ENCODE measurements at regions not wholly inside any gene's neighbourhood (a gene's known extent, or its start where the extent isn't known, plus 50 kb on each side); places are given as distances from the start of the nearest gene placed in this dataset.
"Not testable (repeated sequence)": the region's sequence is repeated elsewhere in the genome, so short reads cannot be mapped to it uniquely, and the experiment has no call there.

DNA sequence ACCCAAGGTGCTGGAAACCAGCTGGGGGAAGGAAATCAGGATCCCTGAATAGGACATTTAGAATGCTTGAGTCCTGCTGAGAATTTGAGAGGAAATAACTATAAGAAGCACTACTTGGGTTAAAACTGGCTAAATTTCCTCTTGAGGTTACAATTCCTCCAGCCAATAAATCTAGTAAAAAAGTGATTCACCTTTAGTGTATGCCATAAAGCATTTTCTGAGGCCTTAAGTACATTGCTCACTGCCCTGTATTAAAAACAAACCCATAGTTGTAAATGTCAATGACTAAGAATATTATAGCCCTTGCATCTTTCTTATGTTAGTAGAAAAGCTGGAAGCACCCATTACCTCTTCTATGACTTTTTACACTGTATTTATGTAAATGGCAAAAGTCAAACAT, 634.7 kb upstream of the ARRDC3 start:
- no peaks in the 10 kb centered on the region for H3K36me3 ChIP-seq (ENCODE audit: control insufficient read depth, insufficient read depth, low read length)
- DNase-seq (ENCODE audit: low read depth), result peak; percentile 97
- POLR2A ChIA-PET, result interaction anchor here (1.2 kb wide), 1 partner anchor 15 kb away, joined by 4 read pairs; no protein-coding TSS in a partner anchor
- CTCF ChIA-PET, result no interaction called here
- TF ChIP-seq, protein P1, sequence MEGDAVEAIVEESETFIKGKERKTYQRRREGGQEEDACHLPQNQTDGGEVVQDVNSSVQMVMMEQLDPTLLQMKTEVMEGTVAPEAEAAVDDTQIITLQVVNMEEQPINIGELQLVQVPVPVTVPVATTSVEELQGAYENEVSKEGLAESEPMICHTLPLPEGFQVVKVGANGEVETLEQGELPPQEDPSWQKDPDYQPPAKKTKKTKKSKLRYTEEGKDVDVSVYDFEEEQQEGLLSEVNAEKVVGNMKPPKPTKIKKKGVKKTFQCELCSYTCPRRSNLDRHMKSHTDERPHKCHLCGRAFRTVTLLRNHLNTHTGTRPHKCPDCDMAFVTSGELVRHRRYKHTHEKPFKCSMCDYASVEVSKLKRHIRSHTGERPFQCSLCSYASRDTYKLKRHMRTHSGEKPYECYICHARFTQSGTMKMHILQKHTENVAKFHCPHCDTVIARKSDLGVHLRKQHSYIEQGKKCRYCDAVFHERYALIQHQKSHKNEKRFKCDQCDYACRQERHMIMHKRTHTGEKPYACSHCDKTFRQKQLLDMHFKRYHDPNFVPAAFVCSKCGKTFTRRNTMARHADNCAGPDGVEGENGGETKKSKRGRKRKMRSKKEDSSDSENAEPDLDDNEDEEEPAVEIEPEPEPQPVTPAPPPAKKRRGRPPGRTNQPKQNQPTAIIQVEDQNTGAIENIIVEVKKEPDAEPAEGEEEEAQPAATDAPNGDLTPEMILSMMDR (IDR thresholded peaks at IDR 0.05; ENCODE audit: insufficient read depth, low read depth, low read length), result no peak
- no peaks in the 10 kb centered on the region for H3K27me3 ChIP-seq (ENCODE audit: control insufficient read depth, insufficient read depth, low read length)
- no peak overlapping the region for H3K4me3 ChIP-seq (ENCODE audit: low read depth, low read length)

GRCh38 chr5:92011845-92012244, 628.7 kb upstream of the ARRDC3 start:
- DNase-seq (ENCODE audit: low read depth); H3K4me3 ChIP-seq (ENCODE audit: low read depth, low read length); H3K27me3 ChIP-seq (ENCODE audit: control insufficient read depth, insufficient read depth, low read length); H3K36me3 ChIP-seq (ENCODE audit: control insufficient read depth, insufficient read depth, low read length); POLR2A ChIA-PET: not testable (repeated sequence)
- CTCF ChIA-PET, result interaction anchor here (1.2 kb wide), 1 partner anchor 11 kb away, joined by 3 read pairs; no protein-coding TSS in a partner anchor

GRCh38 chr5:92003806-92004205, 620.7 kb upstream of the ARRDC3 start:
- Histone ChIP-seq H3K4me3 (ENCODE audit: low read depth, low read length) (no peak overlapping the region), H3K27me3 (ENCODE audit: control insufficient read depth, insufficient read depth, low read length) (no peaks in the 10 kb centered on the region), H3K36me3 (ENCODE audit: control insufficient read depth, insufficient read depth, low read length) (no peaks in the 10 kb centered on the region)
- no peak for DNase-seq (ENCODE audit: low read depth)
- POLR2A ChIA-PET, result no interaction called here
- TF ChIP-seq, protein P1 (IDR thresholded peaks at IDR 0.05; ENCODE audit: insufficient read depth, low read depth, low read length), result no peak
- CTCF ChIA-PET, result no interaction called here

DNA sequence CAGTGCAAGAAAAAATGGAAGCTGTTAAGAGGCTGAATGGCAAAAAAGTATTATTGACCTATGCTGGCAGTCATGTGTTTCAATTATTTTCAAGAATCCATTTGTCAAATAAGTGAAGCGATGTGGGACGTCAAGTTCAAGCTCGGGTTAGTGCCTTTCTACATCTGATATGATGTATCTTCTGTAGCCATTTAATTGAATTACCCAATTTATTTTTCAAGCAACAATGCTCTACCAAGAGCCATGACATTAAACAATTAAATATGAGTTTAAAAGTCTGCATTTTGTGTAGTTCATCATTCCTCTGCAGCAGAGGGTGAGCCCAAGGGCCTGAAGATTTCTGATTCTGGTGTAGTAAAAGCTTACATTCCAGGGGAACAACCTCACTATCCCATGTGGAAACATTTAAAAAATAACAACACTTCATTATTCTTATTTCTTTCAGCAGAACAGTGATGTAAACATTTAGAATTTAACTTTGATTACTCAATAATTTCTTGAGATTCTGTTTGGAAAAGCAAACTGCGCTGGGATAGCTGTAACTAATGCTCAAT, 619.7 kb upstream of the ARRDC3 start:
- peak; percentile 51 for DNase-seq (ENCODE audit: low read depth)
- H3K36me3 ChIP-seq (ENCODE audit: control insufficient read depth, insufficient read depth, low read length), result no peaks in the 10 kb centered on the region
- POLR2A ChIA-PET, result interaction anchor here (1.2 kb wide), 1 partner anchor 15 kb away, joined by 4 read pairs; no protein-coding TSS in a partner anchor

GRCh38 chr5:91998774-91999173, 615.7 kb upstream of the ARRDC3 start:
- TF ChIP-seq, protein P1 (IDR thresholded peaks at IDR 0.05; ENCODE audit: insufficient read depth, low read depth, low read length), result no peak
- H3K36me3 ChIP-seq (ENCODE audit: control insufficient read depth, insufficient read depth, low read length), result no peaks in the 10 kb centered on the region
- H3K27me3 ChIP-seq (ENCODE audit: control insufficient read depth, insufficient read depth, low read length), result no peaks in the 10 kb centered on the region
- H3K4me3 ChIP-seq (ENCODE audit: low read depth, low read length), result no peak overlapping the region
- POLR2A ChIA-PET, result no interaction called here
- CTCF ChIA-PET, result no interaction called here
- no peak for DNase-seq (ENCODE audit: low read depth)

More for the DNA sequence above, 619.7 kb upstream of the ARRDC3 start:
- Histone ChIP-seq H3K4me3 (ENCODE audit: low read depth, low read length) (no peak overlapping the region), H3K27me3 (ENCODE audit: control insufficient read depth, insufficient read depth, low read length) (no peaks in the 10 kb centered on the region)
- CTCF ChIA-PET, result interaction anchor here (0.5 kb wide), 1 partner anchor 122 kb away, joined by 3 read pairs; no protein-coding TSS in a partner anchor
- TF ChIP-seq, protein P1 (IDR thresholded peaks at IDR 0.05; ENCODE audit: insufficient read depth, low read depth, low read length), result no peak

- no peak for DNase-seq (ENCODE audit: low read depth)
- TF ChIP-seq, protein P1 (IDR thresholded peaks at IDR 0.05; ENCODE audit: insufficient read depth, low read depth, low read length), result no peak
- ChIA-PET CTCF (no interaction called here), POLR2A (no interaction called here)
- Histone ChIP-seq H3K27me3 (ENCODE audit: control insufficient read depth, insufficient read depth, low read length) (no peaks in the 10 kb centered on the region), H3K4me3 (ENCODE audit: low read depth, low read length) (no peak overlapping the region), H3K36me3 (ENCODE audit: control insufficient read depth, insufficient read depth, low read length) (no peaks in the 10 kb centered on the region)
Observed at GRCh38 chr5:91983869-91984268, 600.8 kb upstream of the ARRDC3 start.
